GM21576 (cell line): ENCODE measurements at regions not wholly inside any gene's neighbourhood (a gene's known extent, or its start where the extent isn't known, plus 50 kb on each side); places are given as distances from the start of the nearest gene placed in this dataset.
"Not testable (repeated sequence)": the region's sequence is repeated elsewhere in the genome, so short reads cannot be mapped to it uniquely, and the experiment has no call there.

Experiments
- ATAC-seq: cut with Tn5 transposase; IDR thresholded peaks from one replicate; pipeline ENCODE4 v1.9.1; 2021; ENCODE audit warnings: mild to moderate bottlenecking, moderate library complexity; ENCODE audit not compliant: unreplicated experiment

DNA sequence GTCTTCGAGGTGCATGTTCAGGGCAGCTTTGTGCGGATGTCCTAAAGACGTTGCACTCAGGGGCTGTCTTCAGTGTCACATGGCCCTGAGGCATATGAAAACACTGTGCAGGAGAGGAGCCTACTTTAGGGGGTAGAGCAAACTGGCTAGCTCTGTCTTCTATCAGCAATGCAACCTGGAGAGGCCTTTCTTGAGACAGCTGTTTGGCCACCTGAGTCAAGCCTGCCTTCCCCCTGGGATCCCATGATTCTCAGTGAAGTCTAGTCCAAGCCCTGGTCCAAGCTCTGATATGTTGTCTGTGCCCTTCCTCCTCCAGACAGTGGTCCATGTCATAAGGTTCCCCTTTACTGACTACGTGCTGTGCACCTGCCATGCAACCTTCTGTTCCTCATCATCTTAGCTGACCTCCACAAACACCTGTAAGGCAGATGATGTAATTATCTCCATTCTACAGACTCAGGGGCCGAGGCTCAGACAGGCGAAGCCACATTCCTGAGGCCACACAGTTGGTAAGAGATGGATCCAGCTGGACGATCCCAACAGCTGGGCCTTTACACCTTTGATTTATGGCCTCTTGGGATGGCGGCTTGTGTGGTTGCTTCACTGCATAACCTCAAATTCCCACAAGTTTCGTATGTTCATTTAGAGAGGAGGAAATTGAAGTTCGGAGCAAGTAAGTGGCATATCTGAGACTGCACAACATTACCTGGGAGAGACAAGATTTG, 109.9 kb downstream of the COPS8 start:
- ATAC-seq = no peak

DNA sequence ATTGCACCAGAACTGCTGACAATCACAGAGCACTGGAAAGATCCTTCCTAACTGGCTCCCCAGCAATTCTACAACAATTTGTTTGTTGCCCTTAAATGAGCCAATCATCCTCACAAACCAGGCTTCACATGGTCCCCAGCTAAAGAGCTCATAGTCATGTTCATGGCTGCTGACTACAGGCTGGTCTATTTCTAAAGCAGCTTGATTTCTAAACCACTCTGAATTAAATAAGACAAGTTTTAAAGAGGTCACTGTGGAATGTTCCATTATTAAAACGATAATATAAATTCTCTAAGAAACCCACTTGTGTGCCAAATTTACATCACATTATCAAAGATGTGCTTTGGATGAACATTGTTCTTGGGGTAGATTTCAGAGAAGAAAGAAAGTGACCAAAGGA, 110.7 kb downstream of the COPS8 start:
- no peak for ATAC-seq

DNA sequence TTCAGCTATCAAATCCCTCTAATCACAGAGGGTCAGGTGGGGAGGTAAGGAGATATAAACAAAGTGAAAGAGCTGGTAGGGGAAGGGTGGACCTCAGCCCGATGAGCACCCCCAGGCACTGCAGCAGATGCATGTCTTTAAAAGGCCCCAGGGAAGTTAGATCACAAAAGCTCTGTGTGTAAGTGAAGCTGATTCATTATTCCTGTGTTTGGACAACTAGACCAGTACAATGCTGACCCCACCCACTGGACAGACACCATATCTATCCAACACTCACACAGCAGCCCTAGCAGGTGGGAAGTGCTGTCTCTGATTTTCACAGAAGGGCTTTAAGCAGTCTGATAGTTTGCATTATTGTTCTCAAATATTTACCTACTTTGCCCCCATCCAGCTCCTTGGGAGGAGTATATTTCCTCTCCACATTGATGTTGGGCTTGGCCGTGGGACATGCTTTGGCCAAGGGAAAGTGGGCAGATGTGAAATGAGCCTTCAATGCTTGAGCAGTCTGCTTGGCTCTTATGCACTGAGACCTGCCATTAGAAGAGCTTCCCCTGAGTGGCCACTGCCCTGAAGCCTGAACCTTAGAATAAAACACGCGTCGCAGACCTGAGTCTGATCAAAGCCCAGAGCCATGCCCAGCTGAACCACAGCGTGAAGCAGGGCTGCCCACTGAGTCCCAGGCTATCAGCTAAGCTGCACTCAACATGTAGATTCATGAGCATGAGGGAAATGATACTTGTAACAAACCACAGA, 111.4 kb downstream of the COPS8 start:
- ATAC-seq = no peak

DNA sequence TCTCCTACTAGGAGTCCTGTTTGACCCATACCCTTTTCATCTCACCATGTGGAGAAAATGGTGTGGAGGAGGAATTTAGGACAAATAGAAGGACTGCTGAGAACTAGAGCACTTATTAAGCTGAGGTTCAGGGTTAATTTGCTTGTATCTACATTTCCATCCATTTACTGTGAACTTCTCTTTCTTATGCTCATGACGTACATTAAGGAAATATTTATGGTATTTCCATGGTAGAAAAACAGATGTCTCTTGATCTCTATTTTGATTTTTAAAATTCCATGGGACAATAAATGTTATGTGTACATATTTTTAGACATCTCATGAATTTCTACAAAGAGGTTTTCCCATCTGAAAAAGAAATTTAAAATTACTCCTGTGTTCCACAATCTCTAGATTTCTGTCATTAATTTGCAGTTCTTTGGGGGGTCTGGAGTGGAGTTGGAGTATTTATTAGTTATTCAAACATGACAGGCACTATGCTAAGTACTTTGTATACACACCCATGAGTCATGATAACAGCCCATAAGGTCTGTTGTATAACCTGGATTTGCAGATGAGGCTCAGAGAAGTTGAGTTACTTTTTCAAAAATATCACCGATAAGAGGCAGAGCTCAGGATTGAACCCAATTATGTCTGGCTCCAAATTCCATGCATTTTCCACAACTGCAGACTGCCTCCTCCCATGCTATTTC, 112.6 kb downstream of the COPS8 start:
- no peak for ATAC-seq

DNA sequence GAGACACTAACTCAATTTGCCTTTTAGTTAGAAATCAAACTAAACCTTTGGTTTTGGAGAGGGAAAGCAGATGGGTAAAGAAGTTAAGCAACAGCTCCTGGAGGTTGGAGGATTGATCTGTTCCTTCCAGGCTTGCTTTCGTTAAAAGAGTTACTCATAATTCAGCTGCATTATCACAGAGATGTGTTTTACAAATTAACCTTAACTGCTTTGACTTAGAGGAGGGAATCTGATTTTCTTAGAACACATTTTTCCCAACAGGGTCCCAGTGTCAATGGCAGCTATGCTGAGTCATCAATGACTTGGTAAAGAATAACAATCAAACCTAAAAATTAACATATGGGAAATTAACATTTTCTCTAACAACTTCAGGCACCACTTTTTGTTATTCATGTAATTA, 113.4 kb downstream of the COPS8 start:
- no peak for ATAC-seq

DNA sequence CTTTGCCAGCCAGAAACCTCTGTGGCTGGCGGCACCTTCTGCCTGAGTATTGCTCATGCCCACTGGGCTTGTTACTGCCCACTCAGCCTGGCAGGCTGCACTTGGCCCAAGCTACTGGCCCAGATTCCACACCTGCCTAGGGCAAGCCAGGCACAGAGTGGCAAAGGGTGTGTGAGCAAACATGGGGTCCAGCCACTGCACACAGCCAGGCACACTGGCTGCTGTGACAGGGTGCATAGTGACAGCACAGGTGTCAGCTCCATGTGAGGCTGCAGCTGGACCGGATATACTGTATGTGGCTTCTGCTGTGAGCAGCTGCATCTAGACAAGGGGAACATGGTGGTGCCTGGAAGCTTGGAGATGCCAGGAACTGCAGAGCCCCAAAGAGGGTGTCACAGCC, 113.9 kb downstream of the COPS8 start:
- no peak for ATAC-seq

DNA sequence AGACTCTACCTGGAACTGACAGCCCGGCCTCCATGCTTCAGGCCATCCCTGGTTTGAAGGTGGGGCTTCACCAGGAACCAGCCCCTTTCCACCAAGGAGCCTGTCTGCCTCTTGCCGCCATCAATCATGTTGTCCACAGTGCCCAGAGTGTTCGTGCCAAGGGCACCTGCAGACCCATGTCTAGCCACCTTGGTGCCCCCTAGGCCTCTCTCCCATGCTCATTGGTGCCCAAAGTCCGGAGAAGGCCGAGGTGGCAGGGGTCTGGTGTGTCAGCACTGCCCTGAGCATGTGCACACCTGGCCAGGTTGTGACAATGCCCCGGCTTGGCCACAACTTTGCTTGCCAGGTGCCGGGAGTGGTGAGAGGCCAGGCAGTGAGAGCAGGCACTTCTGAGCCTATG, 114.8 kb downstream of the COPS8 start:
- ATAC-seq = no peak

DNA sequence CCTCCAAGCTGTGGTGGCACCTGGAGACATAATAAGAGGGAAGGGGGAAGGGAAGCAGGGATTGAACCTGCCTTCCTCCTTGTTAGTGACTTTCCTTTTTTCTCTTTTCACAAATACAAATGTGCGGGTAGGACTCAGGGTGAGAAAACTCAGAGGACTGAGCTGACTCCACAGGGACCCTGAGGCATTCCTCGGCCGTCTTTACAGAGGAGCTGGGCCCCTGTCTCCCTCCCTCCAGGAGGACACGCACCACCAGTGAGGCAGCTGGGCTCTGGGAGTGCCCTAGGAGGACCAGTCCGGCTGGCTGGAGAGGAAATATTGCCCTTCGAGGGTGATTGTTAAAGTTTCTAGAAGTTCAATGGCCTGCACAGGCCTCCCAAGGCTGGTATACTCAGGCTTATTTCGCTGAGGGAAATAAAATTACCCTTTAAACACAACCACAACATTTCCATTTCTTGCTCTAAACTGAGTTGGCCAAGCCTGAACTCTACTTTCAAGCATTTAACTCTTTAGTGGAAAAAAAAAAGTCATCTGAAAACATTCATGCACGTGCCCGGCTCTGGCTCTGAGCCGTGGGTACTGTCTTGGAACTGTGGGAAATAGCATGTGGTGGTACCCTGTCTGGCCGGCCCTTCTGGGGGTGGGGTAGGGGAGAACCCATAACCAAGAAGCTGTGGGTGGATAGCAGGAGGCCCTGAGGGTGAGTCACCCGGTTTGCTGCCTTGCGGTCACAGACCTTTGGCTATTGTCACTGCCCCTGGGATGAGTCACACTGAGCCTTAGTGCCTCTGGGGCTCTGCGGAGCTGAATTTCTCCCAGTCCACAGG, 116.0 kb downstream of the COPS8 start:
- peak; percentile 56 for ATAC-seq

DNA sequence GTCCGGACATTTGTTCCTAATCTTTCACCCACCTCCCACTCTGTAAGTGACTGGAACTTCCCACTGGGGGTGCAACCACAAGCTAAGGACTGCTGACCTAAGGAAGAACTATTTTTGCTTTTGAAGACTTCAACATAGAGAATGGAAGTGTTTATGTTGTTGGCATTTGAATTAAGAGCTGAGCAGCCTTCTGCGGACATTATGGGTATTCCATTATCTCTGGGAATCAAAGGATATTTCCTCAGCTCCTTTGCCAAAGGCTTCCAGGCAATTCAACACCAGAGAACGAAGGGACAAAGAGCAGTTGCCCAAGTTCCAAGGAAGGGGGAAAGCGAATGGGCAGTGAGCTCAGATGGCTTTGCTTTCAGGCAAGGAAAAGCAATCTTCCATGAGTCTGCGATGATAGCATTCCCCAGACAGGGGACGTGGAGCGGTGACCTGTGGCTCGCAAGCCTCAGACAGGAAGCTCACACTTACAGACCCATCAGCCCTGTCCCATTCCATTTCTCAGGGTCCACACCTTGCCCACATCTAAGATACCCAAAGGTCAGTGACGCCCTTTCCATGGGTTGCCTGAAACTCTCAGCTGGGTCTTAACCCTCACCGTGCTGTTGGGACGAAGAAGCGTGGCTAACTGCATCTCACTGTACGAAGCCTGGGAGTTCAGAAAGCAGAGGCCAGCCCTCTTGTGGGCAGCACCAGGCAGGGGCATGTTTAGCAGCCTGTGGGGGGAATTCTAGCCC, 116.8 kb downstream of the COPS8 start:
- ATAC-seq = no peak

DNA sequence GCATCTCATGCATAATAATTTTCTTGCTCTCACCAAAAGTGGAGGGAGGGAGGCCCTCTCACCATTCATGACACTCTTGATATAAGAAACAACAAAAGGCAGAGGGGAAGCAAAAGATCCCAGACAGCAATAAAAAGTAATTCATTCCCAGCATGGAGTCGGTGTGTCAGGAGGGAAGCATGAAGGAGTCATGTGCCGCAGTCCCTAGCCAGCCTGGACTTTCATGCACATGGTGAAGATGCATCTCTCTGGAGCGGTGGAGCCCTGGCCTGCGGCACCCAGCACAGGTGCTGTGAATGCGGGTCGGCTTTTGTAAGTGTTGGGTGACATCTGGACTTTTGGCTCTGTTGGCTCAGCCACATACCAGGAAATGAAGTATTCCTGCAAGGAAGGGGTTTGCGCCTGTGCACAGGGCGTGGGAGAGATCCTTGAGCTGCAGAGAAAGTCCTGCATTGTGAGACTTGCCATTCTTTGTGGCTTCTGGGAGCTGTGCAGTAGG, 119.4 kb downstream of the COPS8 start:
- ATAC-seq = no peak

DNA sequence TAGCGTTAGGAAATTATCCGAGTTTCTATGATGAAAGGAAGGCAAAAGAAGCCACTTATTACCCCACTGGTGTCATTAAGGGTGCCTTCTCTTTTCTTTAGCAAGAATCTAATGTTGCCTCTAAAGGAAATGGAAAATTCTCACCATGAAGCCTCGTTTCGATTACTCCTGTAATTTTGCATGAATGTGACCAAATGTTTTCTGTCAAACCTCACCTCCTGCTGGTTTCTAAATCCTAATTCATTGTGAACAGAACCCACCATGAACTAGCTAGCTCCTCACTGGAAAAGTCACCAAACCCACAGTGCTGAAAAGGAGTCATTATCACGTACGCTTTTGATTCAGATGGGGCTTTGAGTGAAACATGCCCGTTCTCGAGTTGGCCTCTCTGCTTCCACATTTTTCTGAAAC, 119.9 kb downstream of the COPS8 start:
- ATAC-seq = no peak

DNA sequence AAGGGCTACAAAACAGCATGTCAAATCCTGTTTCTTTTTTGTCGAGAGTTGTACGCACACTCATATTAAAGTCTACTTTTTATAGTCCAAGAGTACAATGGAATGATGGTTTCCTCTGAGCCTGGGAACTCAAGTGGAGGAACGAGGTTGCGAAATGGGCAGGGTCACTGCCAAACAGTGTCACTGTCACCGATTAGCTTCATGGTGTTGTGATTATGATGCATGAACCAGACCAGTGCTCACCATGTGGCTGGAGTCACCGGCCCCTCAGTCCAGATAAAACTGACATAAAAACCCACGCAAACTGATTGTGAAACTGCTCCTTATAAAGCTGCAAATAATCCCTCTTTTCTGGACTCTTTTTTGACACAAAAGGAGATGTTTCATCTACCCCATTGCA, 122.0 kb downstream of the COPS8 start:
- ATAC-seq = no peak

DNA sequence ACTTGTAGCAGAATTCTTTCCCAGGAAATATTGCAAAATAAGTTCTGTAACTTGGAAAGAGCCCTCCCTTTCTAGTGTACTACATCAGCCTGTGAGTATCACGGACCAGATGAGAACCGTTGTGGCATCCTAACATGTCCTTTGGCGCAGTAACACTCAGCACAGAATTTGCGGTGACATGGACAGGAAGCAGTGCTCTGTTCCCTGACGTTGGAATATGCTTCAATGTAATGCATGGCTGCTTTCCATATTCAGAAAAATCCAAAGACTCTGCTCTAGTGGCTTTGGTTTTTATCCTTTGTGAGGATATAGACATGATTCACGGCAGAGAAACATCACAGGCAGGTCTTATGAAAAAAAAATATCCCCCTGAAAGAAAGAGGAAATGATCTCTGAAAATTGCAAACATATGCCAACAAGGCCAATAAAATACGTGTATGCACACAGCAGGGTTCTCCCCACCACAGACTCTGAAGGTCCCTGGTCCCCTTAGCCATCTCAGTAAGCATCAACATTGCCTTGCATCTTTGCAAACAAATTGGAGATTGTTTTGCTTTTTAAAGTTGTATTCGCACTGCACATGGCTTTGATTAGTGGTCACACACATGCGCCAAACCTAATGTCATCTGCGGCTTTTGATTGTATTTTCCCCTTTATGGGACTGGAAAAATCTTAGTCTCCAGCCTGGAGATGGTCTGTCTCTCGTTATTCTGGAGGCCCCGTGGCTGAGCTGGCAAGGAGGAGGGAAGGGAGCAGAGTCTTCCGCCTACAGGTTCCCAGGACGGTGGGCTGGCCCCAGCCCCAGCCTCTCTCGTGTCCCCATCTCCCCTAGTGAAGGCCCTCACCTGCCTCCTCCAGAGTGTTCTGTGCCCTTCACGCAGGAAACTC, 122.9 kb downstream of the COPS8 start:
- ATAC-seq = no peak

DNA sequence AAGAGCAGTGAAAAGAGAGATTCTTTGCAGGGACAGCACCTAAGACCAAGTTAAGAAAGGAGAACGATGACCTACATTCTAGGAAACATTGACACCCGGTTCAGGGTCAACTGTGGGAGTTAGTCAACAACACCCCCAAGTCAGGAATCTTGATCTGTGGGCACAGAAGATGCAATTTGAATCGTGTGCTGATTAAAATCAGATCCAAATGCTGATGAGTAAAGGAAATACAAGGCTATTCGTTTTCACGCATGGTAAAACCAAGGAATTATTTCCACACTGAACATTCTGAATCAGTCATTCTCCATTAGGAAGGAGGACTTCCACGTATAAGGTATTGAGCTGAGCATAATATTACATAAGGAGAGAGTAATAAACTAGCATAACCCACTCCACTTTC, 124.2 kb downstream of the COPS8 start:
- ATAC-seq = no peak

DNA sequence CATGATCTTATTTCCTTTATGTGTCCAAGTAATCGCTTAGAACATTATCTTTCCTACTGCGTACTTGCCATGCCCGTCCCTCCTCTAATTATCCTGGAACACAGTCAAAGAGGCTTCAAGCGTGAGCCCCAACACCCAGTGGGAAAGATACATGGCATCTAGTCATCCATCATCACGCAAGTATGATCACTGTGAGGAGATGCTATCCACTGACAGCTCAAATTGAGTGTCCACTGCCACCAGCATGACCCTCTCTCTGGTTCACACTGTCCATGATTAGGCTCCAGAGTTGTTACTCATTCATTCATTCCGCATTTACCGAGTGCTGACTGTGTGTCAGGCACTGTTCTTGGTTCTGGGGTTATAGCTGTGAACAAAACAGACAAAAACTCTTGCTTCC, 124.6 kb downstream of the COPS8 start:
- no peak for ATAC-seq

DNA sequence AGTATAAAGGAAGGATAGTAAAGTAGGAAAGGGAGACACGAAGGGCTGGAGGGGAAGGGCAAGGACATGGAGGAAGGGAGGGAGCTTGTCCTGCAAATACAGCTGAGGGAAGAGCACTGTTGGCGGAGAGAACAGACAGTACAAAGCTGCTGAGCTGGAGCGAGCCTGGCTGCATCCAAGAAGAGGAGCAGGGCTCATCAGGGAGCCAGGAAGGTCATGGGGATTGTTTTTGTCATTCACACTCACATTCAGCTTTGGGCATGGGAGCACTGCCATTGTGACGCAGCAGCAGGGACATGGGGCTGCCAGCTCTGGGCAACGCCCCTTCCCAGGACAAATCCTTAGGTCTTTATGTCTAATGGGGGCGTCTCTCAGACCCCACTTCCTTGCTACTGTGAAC, 125.1 kb downstream of the COPS8 start:
- no peak for ATAC-seq

DNA sequence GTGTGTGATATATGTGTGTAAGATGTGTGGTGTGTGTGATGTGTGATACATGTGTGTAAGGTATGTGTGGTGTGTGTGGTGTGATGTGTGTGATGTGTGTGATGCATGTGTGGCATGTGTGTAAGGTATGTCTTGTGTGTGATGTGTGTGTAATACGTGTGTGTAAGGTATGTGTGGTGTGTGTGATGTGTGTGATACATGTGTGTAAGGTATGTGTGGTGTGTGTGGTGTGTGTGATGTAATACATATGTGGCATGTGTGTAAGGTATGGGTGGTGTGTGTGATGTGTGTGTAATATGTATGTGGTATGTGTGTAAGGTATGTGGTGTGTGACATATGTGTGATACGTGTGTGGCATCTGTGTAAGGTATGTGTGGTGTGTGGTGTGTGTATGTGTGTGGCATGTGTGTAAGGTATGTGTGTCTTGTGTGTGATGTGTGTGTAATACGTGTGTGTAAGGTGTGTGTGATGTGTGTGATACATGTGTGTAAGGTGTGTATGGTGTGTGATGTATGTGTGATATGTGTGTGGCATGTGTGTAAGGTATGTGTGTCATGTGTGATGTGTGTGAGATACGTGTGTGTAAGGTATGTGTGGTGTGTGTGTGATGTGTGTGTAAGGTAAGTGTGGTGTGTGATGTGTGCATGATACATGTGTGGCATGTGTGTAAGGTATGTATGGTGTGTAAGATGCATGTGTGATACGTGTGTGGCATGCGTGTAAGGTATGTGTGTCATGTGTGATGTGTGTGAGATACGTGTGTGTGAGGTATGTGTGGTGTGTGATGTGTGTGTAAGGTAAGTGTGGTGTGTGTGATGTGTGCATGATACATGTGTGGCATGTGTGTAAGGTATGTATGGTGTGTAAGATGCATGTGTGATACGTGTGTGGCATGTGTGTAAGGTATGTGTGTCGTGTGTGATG, 126.9 kb downstream of the COPS8 start:
- ATAC-seq = not testable (repeated sequence)

DNA sequence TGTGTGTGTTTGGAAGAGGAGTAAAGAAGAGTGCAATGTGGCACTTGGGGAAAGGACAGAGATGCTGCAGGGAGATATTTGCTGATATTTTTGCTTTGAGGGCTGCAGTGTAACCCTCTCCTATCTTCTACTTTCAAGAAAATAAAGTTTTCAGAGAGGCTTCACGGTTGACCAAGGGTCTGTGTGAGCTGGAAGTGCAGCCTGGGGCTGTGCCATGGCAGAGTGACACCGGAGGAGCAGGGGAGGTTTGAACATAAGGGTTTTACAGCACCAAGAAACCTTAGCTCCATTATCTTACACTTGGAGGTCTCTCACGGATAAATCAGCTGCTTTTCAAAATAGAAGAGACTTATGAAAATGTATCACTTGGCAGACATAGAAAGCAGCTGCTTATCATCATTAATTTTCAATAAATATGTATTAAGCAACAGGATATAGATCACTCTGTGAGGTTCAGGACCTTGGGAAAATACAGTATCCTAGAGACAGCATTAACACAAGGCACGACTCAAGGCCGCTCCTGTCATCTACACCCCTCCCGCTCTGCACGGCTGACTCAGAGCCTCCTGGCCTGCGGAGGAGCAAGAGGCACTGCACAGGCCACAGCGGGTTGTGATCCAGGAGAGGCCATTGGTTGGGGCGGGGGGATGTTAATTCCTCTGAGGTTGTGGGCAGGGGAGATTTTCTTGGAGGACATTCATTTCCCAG, 127.8 kb downstream of the COPS8 start:
- no peak for ATAC-seq
